Left renal cortex interstitium (tissue), 4 donors: ENCODE measurements at regions not wholly inside any gene's neighbourhood (a gene's known extent, or its start where the extent isn't known, plus 50 kb on each side); places are given as distances from the start of the nearest gene placed in this dataset.
"Not testable (repeated sequence)": the region's sequence is repeated elsewhere in the genome, so short reads cannot be mapped to it uniquely, and the experiment has no call there.

Experiments
- DNase-seq, 4 donors: peaks; one replicate each; pipeline ENCODE4 v3.0.0-alpha.2; 2013; ENCODE audit warnings: low read depth in 4 of 4, low spot score in 2 of 4, missing footprints in 1 of 4

DNA sequence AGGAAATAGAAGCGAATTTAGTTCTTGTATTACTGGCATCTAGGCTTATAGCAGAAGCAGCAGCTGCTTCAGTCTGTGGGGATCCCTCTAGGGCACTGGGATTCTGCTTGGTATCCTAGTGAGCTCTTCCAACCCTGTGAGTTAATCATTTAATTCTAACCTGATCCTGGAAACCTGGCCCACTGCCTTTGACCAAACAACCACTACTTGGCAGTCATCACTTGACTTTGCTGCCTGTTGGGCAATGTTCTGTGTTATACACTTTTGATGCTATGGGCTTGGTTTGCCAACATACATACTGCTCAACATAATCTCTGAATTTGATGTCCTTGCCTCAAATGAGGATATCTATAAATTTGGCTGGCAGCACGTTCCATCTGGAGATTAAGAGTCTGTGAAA, 813.4 kb downstream of the ANKRD7 start:
- DNase-seq = no peak

DNA sequence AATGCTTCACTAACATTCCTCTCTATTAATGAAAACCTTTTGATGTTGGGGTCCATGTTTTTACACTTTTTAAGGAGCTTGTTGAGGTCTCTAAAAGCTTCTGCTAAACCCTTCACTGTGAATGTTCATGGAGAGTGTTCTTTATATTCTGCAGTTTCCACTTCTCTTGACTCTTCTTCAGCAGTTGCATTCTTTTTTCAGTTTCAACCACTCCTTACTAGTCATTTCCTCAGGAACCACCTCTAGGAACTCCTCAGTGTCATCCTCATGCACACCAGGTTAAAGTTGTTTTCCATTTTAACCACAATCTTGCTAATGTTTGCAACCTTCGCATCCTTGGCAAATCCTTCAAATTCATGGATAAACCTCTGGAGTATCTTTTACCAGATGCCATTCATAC, 821.6 kb downstream of the ANKRD7 start:
- DNase-seq = no peak

DNA sequence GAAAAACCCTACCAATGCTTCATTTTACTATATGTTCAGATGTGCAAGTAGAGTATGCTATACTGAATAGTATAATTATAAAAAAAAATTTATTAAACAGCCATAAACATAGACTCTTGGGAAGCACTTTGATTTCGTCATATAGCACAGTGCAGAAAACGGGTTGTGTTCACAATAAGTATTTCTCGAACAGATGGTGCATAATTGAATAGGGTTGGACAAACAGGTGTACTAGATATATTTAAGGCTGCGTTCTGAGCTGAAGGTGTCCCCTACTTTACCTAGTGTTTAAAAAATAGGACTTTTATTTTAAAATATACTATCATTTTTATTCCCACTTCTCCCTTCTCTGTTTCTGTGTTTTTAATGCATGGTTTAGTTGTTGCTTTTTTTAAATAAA, 841.5 kb downstream of the ANKRD7 start:
- no peak for DNase-seq

DNA sequence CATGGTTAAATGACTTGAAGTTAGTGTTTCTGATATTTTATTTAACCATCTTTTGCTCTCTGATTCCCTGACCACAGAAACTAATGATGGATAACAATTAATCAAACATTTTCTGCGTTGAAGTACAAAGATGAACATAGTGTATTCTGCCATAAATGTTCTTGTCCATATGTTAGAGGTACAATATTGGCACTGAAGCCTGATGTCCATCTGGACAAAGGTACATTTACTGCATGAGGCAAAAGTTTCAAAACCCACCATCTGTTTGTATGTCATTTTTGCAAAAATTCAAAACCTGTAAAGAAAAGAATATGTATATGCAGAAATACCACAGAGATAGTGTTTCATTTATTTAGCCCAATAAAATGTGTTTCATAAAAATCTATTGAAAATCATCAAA, 861.5 kb downstream of the ANKRD7 start:
- no peak for DNase-seq

DNA sequence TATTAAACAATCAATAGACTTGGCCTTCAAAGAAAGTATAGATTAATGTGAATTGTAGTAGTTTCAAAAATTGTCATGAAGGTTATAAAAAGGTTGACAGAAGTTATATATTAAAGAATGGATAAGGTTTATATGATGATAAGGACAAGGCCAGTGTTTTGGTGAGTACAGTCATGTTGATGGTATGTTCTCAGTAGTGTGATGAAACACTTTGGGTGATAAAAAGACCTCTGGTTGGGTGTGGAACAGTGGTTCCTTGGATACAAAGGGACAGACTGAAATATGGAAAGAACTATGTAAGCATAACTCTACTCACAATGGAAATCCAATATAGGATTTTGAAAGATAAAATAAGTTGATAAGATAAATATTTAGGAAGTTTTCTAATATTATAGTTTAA, 866.3 kb downstream of the ANKRD7 start:
- no peak for DNase-seq

DNA sequence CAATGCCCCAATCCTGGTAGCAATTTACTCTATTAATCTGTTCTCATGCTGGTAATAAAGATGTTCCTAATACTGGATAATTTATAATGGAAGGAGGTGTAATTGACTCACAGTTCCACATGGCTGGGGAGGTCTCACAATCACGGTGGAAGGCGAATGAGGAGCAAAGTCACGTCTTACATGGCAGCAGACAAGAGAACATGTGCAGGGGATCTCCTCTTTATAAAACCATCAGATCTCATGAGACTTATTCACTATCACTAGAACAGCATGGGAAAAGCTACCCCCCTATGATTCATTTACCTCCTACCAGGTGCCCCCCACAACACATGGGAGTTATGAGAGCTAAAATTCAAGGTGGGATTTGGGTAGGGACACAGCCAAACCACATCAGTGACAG, 872.2 kb downstream of the ANKRD7 start:
- no peak for DNase-seq

DNA sequence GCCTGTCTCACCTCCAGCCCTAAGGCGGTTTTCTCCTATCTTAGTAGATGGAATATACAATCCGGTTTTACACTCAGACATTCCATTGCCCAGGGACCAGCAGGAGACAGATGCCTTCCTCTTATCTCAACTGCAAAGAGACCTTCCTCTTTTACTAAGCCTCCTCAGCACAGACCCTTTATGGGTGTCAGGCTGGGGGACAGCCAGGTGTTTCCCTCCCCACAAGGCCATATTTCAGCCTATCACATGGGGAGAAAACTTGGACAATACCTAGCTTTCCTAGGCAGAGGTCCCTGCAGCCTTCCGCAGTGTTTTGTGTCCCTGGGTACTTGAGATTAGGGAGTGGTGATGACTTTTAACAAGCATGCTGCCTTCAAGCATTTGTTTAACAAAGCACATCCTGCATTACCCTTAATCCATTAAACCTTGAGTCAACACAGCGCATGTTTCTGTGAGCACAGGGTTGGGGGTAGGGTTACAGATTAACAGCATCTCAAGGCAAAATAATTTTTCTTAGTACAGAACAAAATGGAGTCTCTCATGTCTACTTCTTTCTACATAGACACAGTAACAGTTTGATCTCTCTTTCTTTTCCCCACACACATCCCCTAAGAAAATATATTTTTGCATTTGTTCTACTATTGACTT, 876.2 kb downstream of the ANKRD7 start:
- DNase-seq = not testable (repeated sequence)

DNA sequence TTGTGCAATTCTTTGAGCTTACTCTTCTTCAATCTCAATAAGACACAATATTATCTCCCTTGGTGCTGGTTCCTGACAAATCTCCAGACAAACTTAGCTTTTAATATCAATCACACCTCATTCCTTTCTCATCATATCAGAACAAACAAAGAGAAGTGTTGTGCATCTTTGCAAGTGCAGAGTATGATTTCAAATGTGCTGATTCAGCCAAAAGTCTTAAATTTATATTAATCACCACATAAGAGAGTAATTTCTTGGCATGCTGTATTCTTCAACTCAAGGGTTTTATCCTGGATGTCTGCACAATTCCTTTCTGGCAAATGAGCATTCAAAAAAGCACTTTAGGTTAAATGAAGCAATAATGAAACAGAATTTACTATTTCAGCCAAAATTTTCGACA, 877.8 kb downstream of the ANKRD7 start:
- no peak for DNase-seq

DNA sequence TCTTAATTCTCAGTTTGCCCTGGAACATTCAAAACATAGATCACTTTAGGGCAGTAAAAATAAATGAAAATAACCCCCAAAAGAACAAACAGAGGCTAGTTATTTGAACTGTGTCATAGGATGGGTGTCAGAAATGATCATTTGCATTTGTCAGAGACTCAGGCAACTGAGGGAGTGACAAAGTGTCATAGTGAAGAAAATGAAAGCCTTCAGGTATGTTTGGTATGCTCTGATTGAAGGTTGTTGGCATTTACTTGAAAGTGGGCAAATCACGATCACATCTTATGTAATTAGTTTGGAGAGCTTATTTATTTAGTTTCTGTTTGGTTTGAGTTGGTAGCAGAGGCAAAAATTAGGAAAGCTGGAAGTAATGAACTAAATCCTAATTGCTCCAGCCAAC, 880.9 kb downstream of the ANKRD7 start:
- DNase-seq = no peak

DNA sequence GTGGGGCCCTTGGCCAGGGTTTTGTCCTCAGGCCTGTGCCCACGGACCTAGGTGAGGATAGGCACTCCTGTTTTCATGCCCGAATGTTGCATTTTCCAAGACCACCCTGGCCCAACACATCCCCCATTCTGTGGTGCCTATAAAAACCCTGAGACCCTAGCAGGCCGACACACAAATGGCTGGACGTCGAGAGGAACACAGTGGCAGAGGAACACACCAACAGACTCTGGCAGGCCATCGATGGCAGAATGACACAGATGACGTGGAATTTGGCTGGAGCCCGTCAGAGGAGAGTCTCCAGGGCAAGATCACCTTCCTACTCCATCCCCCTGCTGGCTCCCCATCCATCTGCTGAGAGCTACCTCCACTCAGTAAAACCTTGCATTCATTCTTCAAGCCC, 898.8 kb downstream of the ANKRD7 start:
- DNase-seq = no peak

DNA sequence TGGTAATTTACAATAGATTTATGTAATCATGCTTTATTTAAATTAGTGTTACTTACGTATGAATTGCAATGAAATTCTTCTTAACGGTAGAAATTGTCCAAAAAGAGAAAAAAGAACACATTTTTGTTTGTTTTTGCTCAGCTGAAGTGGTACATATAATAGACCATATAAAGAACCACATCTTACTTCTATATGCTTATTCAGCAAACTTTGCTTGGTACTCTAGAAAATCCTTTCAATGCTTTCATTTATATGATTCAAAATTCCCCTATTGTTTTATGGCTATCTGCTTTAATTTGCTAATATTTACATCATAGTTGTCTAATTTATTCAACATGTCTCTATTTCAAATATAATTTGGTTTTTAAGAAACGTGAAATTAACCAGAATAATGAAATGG, 903.2 kb downstream of the ANKRD7 start:
- DNase-seq = no peak

DNA sequence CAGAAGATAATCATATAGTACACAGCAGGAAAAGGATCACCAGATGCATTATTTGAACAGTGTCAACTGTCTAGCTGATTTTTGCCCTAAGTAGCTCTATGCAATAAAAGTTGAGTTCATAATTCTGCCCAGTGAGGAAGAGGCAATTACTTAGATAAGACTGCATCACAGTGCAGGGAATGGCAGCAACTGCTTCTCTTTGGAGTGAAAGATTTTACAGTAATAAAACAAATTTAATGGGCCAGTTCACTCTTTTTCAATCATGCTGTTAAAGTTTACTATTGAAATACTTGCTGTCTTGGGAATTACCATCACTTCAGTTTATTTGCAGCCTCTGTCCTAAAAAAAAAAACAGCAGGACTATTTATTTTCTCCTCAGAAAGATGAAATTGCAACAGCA, 907.9 kb downstream of the ANKRD7 start:
- DNase-seq = no peak

DNA sequence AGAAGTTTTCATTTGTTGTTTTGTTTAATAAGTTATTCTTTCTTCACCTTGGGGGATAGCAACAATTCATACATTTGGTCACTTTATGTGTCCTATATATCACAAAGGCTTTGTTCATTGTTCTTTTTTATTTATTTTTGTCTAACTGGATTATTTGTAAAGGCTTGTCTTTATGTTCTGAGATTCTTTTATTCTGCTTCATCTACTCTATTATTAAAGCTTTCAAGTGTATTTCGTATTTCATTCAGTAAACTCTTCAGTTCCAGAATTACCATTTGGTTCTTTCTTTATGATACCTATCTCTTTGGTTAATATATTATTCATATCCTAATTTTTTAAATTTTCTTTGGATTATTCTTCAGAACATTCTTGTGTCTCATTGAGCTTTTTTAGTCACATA, 942.9 kb downstream of the ANKRD7 start:
- DNase-seq = no peak

DNA sequence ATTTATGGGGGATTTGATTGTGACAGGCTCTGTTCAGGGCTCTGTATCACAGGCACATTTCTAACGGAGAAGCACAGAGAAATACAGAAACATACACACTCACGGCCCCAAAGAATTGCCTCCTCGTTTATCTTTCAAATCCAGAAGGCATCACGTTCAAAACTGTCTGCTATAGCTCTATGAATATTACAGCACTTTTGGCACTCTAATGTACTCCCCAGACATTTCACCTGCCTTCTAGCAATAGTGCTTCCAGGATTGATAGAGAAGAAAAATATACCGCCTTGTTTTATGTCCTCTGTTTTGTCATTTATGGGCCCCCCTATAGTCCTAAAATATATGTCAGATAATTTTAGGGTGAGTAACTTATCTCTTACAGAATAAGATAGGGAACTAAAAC, 947.5 kb downstream of the ANKRD7 start:
- no peak for DNase-seq

DNA sequence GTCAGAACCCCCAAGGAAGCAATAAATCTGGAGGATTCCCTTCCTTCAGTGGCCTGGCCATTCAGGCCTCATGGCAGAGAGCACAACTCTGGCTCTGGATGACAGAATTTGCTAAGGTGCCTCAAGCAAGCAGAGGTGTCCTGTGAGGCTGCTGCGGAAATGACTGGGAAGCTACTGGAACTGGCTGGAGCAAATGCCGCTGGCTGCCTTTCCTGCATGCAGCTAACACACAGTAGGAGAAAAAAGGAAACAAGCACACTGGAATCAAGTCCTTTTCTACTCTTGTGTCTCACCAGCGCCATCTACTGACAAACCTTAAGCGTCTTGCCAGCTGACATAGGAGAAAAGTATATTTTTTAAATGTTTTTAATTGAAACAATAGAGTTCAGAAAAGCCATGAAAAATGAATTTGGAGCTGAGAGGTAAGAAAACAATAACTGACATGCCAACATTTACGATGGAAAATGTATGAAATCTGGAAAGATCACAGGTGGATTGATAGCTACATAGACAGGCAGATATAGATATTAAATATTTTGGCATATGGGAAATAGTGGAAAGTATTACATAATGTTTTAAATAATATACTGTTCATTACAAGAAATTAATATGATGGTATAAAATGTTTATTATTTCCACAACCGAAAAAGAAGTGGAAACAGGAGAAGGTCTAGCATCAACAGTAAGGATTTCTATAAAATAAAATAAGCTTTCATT, 951.6 kb downstream of the ANKRD7 start:
- peak; percentile 31 to 64 (median 40) for DNase-seq

DNA sequence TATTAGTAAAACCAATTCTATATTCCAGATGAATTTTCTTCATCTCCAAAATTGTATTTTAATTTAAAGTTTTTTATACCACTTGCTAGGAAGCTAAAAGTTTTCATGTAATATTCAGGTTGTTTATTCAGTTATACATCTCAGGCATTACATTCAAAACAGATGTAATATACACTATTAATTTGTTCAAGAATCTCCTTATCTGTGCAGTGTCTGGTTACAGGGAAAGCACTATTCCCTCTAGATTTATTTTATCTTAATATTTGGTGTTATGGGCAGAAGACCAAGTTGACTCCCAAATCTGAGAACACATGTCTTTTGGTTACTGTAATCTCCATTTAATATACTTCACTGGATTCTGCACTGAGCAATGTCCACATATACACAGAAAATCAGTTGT, 953.4 kb downstream of the ANKRD7 start:
- DNase-seq = no peak

DNA sequence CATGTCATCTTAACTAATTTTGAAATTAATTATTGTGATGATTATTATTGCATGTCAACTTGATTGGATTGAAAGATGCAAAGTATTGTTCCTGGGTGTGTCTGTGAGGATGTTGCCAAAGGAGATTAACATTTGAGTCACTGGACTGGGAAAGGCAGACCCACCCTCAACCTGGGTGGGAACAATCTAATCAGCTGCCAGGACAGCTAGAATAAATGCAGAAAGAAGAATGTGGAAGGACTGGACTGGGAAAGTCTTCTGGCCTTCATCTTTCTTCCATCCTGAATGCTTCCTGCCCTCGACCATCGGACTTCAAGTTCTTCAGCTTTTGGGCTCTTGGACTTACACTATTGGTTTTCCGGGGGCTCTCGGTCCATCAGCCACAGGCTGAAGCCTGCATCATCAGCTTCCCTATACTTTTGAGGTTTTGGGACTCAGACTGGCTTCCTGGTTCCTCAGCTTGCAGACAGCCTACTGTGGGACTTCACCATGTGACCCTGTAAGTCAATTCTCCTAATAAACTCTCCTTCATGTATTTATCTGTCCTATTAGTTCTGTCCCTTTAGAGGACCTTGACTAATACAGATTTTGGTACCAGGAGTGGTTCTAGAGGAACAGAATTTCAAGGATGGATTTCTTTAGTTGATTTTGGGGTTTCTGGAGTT, 959.8 kb downstream of the ANKRD7 start:
- DNase-seq = no peak

DNA sequence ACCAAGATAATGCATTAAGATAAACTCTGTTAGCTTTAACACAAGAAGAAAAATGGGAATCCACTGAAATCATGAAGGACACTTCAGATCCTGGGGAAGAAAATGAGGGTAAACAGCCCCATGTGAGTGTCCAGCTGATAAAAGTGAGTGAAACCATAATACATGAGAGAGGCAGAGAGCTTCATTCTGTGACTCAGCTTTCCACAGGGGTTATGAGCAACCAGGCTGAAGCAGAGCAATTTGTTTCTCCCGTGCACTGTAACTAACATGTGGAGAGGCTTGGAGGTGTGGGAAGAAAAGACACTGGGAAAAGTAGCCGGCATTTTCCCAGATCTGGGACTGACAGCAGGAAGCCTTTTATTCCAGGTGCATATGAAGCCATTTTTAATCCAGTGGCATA, 971.7 kb downstream of the ANKRD7 start:
- DNase-seq = no peak

DNA sequence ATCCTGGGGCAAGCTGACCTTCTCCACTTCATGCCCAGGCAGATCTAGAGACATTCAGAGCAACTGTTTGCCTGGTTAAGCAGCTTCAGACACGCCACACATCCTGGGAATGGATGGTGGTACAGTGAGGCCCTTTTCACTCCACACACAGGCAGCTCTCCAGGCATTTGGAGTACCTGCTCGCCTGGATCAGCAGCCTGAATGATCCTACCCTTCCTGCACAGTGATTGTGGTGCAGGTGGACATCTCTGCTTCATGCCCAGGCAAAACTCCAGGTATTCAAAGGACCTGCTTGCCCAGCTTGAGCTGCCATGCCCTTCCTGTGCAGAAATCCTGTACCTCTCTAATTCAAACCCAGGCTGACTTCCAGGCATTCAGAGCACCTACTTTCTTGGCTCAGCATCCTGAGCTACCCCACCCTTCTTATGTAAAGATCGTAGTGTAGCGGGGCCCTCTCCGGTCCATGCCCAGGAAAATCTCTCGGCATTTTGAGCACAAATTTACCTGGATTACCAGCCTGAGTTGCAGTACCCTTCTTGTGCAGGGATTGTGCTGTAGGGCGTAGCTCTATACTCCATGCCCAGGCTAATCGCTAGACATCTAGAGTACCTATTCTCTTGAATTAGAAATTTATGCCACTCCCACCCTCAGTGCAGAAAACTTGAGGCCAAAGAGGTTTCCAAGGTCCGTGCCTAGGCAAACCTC, 972.8 kb downstream of the ANKRD7 start:
- no peak for DNase-seq

DNA sequence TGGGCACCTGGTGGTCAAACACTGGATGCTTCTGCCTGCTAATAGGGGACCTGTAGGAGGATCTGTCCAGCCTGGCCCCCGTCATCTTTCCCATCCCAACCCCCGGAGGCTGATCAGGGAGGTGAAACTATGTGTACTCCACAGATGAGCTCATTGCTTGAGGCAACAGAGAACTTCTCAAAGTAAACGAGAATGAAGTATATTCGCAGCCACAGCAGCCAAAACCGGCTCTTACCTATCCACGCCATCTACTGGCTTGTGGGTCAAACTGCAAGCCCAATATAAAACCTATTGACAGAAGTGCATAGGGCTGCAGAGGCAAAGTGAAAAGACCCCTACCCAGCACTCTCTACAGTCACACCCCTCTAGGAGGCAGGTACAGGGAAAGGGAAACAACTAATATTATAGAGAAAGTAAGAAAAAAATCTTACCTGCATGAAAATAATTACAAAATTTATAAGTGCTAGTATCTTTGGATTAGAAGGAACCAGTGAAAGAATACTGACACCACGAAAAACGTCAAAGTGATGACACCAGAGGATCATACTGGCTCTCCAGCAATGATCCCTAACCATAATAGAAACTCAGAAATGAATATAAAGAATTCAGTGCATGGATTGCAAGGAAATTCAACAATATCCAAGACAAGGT, 973.5 kb downstream of the ANKRD7 start:
- peak in 1 of 4 donors; percentile 6 for DNase-seq

DNA sequence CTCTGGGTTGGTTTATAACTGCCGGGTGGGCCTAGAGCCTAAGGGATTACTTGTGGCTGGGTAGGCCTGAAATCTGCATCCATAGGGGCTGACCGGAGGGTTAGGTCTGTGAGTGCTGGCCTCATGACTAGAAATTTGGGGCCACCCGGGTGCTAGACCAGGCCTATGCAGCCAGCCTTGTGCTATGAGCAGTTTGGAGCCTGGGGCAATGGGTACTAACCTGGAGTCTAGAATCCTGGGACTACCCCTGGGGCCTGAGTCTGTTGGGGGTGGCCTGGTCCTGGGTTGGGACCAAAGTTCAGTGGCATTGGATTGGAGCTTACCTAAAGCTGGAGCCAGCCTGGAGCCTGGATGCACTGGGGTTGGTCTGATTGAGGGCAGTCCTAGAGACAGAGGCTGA, 995.2 kb downstream of the ANKRD7 start:
- DNase-seq = no peak
